Glomerular visceral epithelial cell (primary cell): ENCODE measurements at regions not wholly inside any gene's neighbourhood (a gene's known extent, or its start where the extent isn't known, plus 50 kb on each side); places are given as distances from the start of the nearest gene placed in this dataset.
"Not testable (repeated sequence)": the region's sequence is repeated elsewhere in the genome, so short reads cannot be mapped to it uniquely, and the experiment has no call there.

Experiments
- DNase-seq: peaks from one replicate; pipeline ENCODE4 v3.0.0-alpha.2; 2016; ENCODE audit errors: extremely low spot score

DNA sequence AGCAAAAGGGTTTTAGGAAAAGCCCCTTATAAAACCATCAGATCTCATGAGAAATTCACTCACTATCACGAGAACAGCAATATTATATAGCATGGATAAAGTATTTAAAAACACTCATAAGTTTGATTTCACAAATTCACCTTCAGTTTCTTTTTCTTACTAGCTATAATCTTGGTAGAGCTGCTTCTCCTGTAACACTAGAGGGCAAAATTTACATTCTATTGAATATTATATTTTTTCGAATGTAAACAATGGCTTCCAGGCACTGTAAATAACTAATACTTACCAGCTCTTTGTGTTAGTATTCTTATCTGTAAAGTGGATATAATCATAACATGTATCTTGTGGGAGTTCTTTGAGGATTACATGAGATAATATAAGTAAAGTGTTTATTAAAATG lies 259.6 kb downstream of the CCER1 start:
- no peak for DNase-seq

DNA sequence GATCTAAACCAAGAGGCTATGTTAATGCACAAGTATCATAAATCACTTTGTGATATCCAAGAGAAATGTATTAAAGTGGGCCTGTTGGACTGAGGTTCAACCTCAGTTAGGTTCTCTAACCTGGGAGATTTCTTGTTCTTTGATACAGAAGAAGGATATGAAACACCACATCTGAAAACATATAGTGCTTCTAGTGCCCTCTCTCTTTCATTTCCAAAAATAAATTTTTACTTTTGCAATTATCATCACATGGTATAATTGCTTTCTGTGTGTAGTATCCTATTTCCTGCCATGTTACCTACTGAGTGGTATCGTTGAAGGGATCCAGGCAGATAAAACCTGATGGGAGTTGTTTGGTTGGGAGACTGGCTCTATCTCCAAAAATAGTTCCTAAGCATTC lies 264.9 kb downstream of the CCER1 start:
- no peak for DNase-seq

GRCh38 chr12:90687682-90688081 lies 267.3 kb downstream of the CCER1 start:
- DNase-seq, result not testable (repeated sequence)

DNA sequence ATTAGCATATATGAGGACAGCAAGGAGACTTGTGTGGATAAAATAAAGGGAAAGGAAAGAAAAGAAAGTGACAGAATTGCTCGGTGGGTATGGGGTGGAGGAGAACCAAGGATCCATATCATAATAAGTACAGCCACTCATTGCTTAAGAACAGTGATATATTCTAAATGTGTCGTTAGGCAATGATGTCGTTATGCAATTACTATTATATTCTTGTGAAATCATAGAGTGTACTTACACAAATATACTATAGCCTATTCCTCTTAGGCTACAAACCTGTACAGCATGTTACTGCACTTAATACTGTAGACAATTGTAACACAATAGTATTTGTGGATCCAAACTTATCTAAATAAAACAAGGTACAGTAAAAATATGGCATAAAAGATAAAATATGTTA lies 271.1 kb downstream of the CCER1 start:
- no peak for DNase-seq

DNA sequence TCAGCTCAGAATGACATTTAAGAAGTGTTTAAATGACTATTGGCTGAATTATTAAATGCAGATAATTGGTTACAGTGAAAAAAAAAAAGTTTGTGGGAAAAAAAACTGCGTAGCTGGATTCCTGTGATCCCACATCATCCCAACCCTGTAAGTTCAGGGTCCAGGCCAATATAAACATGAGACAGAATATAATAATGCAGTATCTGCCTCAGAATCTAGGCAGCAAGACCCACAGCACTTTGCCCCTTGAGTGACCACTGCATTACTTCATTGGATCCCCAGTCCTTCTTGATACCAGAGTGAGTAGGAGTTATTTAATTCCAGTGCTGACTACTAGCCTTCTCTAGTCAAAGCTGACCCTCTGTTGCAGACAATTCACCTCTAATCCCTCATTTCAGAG lies 272.6 kb downstream of the CCER1 start:
- DNase-seq, result peak; percentile 21

DNA sequence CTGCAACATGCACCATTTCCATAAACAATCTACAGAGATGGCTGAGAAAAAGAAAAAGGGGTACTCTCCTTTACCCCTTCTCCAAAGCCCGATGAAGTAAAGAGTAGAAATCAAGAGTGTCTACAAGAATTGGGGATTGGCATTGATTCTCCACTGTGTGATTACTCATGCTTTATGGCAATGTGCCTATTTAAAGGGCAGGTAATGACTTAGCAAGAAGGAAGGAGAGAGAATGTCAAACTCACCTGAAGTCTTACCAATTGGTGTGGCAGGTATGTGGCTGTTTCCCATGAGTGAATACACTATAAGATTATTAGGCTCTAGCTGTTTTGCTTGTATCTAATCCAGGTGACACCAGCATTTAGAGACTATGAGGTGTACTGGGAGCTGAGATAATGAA lies 275.3 kb downstream of the CCER1 start:
- DNase-seq, result no peak

DNA sequence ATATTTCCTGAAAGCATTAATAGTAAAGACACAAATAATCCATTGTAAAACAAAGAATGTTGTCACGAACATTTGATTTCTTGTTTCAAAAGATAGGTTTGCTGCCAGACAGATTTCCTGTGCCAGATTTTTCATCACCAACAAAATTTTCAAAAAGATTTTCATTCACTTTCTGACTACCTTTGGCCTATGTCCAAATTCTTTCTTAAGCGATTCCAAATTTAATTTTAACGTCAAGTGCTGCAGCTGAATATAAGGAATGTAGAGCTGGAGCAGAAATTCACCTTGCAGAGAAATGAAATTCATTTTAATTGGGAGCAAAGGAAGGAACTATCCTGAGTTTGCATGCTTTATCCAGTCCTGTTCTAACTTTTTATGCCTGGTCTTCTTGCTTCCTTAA lies 277.4 kb downstream of the CCER1 start:
- no peak for DNase-seq

DNA sequence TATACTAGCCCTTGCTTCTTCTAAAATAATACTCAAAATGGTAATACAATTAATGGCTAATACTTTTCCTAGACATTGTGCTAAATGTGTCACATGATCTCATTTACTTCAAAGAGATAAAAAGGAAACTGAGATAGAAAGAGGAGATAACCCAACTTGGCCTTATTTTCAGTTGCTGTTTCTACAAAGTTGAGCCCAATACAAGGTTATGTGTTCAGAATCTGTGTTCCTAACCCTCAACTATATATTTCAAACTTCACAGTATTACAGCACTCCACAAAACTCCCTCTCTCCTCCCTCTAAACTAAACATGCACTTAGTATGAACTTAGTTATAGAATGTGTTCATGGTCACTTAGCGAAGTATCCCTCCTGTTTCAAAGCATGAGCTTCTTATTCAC lies 277.9 kb downstream of the CCER1 start:
- DNase-seq, result no peak

DNA sequence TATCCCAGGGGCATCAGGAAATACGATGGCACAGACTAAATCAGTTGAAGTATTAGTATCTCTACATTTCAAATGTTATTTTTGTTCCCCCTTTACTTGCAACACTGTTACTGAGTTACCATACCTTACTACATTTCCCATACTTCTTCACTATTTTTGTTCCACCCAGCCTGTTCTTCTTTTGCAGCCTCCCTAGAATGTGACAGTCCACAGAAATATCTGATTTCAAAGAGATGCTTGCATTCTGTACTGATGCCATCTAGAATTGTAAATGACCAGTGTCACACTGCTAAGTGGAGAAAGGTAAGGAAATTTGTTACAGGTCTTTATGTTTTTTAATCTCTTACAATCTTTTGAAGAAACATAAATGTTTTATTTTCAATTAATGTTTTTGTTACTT lies 279.9 kb downstream of the CCER1 start:
- DNase-seq, result no peak

DNA sequence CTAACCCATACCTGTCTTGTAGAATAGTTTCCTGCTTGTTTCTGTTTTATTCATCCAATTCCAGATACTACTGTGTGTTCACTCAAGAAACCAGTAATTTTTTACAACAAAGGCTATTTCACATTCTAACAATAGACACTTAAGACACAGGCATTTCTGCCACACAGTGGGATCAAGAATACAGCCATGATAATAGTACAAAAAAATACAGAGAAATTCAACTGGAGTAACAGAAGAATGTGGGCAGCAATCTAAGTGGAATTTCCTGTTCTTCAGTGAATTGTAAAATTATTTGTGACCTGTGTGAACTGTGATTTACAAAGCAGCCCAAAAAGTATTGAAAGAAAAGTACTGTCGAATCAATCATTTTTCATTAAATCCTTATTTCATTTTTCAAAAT lies 282.9 kb downstream of the CCER1 start:
- no peak for DNase-seq

GRCh38 chr12:90663949-90664348 lies 291.0 kb downstream of the CCER1 start:
- DNase-seq, result not testable (repeated sequence)

DNA sequence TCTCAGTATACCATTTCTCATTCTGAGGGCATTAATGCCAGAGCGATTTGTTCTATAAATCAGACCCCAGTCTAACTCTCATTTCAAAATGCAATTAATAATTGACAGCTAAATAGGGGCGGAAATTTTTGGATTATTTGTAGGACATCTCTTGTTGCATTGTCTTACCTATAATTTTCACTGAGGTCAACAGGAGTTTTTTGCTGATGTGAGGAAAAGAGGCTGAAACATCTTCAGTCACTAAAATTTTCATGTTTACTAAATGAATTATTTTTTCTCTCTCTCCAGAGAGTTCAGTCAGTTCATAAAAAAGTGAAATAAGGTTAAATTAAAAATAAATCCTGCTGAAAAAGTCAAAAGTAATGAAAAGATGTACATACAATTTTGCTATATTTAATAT lies 295.9 kb downstream of the CCER1 start:
- no peak for DNase-seq

- DNase-seq, result no peak
Measured at GRCh38 chr12:90653040-90653439, 301.9 kb downstream of the CCER1 start.

DNA sequence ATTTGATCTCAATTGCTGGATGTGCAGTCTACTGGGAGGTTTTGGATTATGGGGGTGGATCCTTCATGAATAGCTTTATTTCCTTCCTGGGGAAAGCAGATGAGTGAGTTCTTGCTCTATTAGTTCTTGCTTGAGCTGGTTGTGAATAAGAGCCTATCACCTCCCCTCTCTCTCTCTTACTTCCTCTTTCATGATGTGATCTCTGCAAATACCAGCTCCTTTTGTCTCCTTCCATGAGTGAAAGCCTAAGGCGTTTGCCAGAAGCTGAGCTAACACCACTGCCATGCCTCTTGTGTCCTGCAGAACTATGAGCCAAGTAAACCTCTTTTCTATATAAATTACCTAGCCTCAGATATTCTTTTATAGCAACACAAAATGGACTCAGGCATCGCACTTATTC lies 302.7 kb downstream of the CCER1 start:
- no peak for DNase-seq

DNA sequence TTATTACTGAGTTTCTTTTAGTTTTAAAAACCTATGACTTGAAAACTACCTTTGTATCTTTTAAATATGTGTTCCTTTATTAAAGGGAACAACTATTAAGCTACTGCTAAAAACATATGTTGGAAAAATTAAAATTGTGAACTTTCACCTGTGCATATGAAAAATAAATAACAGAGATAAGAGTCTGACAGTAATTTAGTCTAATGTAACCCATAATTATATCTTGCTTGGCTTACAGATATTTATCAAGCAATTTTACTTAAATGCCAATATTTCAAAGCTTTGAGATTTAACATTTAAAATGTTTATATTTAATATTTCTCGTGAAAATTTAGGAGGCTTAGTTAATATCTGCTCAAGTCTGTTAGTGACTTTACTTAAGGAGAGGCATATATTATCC lies 309.8 kb downstream of the CCER1 start:
- no peak for DNase-seq

GRCh38 chr12:90631591-90632212 lies 323.3 kb downstream of the CCER1 start:
- DNase-seq, result no peak

GRCh38 chr12:90630006-90630405 lies 325.0 kb downstream of the CCER1 start:
- DNase-seq, result no peak

DNA sequence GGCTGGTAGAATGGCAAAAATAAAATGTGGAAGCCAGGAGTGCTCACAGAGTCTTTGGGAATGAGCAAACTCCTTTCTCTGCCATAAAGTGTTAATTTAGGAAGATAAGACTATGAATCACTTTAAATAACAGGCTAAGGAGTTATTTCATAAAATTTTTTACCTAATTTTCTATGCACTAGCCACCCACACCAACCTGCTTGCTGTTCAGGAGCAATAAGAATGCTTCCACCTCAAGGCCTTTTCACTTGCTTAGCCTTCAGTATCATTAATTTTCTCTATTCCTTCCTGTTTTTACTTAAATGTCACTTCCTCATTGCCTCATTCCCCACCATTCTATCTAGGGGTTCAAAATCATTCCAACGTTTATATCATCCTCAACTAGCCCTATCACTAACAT lies 326.8 kb downstream of the CCER1 start:
- no peak for DNase-seq

- DNase-seq, result peak; percentile 44
Measured at GRCh38 chr12:90627180-90627896, 327.6 kb downstream of the CCER1 start.

GRCh38 chr12:90622431-90622830 lies 332.5 kb downstream of the CCER1 start:
- peak; percentile 5 for DNase-seq

DNA sequence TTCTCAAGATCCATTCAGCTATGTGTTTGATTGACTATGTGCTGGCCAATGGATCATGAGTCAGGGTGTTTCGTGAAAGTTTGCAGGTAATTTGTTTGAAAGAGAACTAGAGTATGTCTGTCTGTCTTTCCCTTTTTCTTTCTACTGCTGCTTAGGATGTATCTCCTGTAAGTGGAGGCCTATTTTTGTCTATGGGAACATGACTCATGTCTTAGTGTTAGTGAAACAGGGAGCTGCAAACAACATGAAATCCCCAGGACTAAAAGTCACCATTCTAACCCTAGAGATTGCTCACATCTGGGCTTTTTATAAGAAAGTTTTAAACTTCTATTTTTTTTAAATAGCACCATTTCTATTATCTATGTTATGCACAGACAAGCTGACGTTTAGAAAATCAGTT lies 333.0 kb downstream of the CCER1 start:
- no peak for DNase-seq

GRCh38 chr12:90619943-90620342 lies 335.0 kb downstream of the CCER1 start:
- no peak for DNase-seq

GRCh38 chr12:90618586-90618985 lies 336.4 kb downstream of the CCER1 start:
- no peak for DNase-seq

GRCh38 chr12:90611891-90612290 lies 343.1 kb downstream of the CCER1 start:
- no peak for DNase-seq
